ENCODE measurements at regions not wholly inside any gene's neighbourhood (a gene's known extent, or its start where the extent isn't known, plus 50 kb on each side); places are given as distances from the start of the nearest gene placed in this dataset.
"Not testable (repeated sequence)": the region's sequence is repeated elsewhere in the genome, so short reads cannot be mapped to it uniquely, and the experiment has no call there.

DNA sequence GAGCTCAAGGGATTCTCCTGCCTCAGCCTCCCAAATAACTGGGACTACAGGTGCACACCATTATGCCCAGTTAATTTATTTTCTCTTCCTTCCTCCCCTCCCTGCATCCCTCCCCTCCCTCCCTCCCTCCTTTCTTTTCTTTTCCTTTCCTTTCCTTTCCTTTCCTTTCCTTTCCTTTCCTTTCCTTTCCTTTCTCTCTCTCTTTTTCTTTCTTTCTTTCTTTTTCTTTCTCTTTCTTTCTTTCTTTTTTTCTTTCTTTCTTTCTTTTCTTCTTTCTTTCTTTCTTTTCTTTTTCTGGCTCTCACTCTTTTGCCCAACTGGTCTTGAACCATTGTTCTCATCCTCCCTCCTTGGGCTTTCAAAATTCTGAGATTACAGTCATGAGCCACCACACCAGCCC lies 873.0 kb upstream of the KLHL1 start:
- H3K27me3 ChIP-seq (ENCODE audit: control insufficient read depth, insufficient read depth, low read length); H3K9ac ChIP-seq (ENCODE audit: low read length); H3K27ac ChIP-seq (ENCODE audit: low read length); H3K36me3 ChIP-seq (ENCODE audit: control insufficient read depth, low read depth, low read length); H3K4me3 ChIP-seq (ENCODE audit: low read length); H3K4me1 ChIP-seq (ENCODE audit: control insufficient read depth, low read depth, low read length); H3K9me3 ChIP-seq (ENCODE audit: control insufficient read depth, low read depth, low read length): not testable (repeated sequence)

DNA sequence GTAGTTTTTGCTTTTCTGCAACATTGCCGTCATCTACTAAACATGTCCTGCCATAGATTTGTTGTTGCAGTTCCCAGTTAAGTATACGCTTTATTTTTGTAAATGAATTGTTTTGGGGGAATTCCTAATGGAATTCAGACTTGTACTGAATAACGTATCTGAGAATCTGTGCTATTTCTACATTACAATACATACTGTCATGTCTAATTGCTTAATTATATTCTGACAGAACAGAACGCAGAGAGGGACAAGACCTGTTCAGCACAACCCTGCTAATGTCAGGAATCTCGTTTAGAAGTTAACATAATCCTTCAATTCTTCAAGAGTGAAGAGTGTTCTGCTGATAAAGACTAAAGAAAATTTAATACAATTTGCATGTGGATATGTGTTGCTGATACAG lies 861.1 kb upstream of the KLHL1 start:
- Histone ChIP-seq H3K36me3 (ENCODE audit: control insufficient read depth, low read depth, low read length) (no peaks in the 10 kb centered on the region), H3K9me3 (ENCODE audit: control insufficient read depth, low read depth, low read length) (no peaks in the 10 kb centered on the region), H3K9ac (ENCODE audit: low read length) (no peak overlapping the region), H3K27me3 (ENCODE audit: control insufficient read depth, insufficient read depth, low read length) (no peaks in the 10 kb centered on the region), H3K27ac (ENCODE audit: low read length) (no peak overlapping the region), H3K4me3 (ENCODE audit: low read length) (no peak overlapping the region), H3K4me1 (ENCODE audit: control insufficient read depth, low read depth, low read length) (no peaks in the 10 kb centered on the region)

DNA sequence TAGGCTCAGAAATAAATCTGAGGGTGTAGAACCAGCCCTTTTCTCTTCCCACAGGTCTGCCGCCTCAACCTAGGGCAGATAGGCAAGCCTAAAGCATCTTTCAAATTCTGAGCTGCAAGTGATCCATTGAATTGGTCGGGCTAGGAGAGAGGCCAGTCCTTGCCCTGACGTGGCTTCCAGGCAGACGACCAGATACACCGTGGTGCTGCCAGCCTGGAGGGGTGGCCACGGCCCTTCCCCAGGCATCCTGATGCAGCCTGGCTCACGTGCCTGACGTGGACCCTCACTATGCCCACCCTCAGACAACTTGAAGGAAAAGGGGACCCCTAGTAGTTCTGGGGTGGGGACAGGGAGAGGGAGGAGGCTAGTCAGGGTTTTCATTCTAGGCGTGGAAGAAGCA lies 859.3 kb upstream of the KLHL1 start:
- Histone ChIP-seq H3K4me1 (ENCODE audit: control insufficient read depth, low read depth, low read length) (no peaks in the 10 kb centered on the region), H3K27me3 (ENCODE audit: control insufficient read depth, insufficient read depth, low read length) (no peaks in the 10 kb centered on the region), H3K4me3 (ENCODE audit: low read length) (no peak overlapping the region), H3K27ac (ENCODE audit: low read length) (no peak overlapping the region), H3K9me3 (ENCODE audit: control insufficient read depth, low read depth, low read length) (no peaks in the 10 kb centered on the region), H3K9ac (ENCODE audit: low read length) (no peak overlapping the region), H3K36me3 (ENCODE audit: control insufficient read depth, low read depth, low read length) (no peaks in the 10 kb centered on the region)

DNA sequence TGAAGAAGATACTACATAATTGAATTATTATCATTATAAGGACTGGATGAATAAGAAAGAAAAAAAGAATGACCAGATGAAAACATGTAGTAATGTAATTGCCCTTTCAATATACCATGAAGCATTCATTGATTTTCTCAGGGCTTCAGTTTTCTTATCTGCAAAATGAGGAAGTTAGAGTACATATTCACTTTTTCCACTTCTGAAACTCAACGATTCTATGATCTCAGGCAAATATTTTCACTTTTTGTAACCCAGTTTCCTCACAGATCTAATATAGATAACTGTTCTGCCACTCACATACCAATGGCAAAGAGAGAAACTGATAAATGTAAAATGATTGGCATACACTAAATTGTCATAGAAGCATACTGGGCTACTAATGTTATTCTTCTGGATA lies 856.6 kb upstream of the KLHL1 start:
- H3K36me3 ChIP-seq (ENCODE audit: control insufficient read depth, low read depth, low read length), result no peaks in the 10 kb centered on the region
- no peaks in the 10 kb centered on the region for H3K4me1 ChIP-seq (ENCODE audit: control insufficient read depth, low read depth, low read length)
- H3K27me3 ChIP-seq (ENCODE audit: control insufficient read depth, insufficient read depth, low read length), result no peaks in the 10 kb centered on the region
- no peaks in the 10 kb centered on the region for H3K9me3 ChIP-seq (ENCODE audit: control insufficient read depth, low read depth, low read length)
- no peak overlapping the region for H3K9ac ChIP-seq (ENCODE audit: low read length)
- H3K27ac ChIP-seq (ENCODE audit: low read length), result no peak overlapping the region
- H3K4me3 ChIP-seq (ENCODE audit: low read length), result no peak overlapping the region

DNA sequence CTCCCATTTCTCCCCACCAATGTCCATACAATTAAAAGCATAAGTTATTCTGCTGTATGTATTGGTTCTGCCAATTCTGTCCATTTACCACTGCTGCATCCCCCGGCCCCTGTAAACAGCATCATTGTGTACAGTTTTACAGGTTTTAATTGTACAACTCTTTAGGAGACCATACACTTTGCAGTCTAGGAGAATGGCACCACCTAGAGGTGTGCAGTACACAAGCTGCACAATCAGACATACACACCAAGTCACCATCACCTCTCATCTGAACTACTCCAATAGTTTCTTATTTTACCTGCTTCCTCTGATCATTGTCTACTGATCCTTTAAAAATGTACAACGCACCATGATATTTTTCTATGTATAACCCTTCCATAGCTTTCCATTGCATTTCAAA lies 855.9 kb upstream of the KLHL1 start:
- H3K4me1 ChIP-seq (ENCODE audit: control insufficient read depth, low read depth, low read length), result no peaks in the 10 kb centered on the region
- H3K27ac ChIP-seq (ENCODE audit: low read length), result no peak overlapping the region
- H3K27me3 ChIP-seq (ENCODE audit: control insufficient read depth, insufficient read depth, low read length), result no peaks in the 10 kb centered on the region
- no peaks in the 10 kb centered on the region for H3K36me3 ChIP-seq (ENCODE audit: control insufficient read depth, low read depth, low read length)
- no peak overlapping the region for H3K4me3 ChIP-seq (ENCODE audit: low read length)
- no peak overlapping the region for H3K9ac ChIP-seq (ENCODE audit: low read length)
- H3K9me3 ChIP-seq (ENCODE audit: control insufficient read depth, low read depth, low read length), result no peaks in the 10 kb centered on the region

DNA sequence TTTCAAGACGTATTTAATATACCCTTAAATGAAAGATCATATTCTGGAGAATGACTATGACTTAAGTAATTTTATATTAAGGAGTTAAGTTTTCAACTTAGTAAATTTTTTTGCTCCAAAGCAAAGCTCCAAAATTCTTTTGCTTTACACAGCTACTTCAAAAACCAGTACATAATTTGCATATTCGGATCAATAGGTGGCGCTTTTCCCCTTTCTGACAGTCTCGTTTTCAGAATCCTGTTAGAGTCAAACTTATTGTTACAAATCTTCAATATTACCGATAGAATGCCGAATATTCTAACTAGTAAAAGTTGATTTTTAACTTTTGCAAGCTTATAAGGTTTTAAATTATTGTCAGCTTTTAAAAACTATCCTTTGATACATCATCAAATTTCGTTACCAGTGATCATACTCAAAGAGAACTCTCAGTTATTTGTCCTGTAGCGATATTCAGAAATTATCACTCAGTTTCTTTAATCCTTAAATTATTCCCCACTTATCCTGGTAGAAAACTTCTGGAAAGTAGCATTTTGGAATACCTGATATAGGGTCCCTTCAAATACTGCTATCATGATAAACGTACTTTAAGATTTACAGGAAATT lies 852.7 kb upstream of the KLHL1 start:
- H3K27ac ChIP-seq (ENCODE audit: low read length), result no peak overlapping the region
- no peak overlapping the region for H3K4me3 ChIP-seq (ENCODE audit: low read length)

DNA sequence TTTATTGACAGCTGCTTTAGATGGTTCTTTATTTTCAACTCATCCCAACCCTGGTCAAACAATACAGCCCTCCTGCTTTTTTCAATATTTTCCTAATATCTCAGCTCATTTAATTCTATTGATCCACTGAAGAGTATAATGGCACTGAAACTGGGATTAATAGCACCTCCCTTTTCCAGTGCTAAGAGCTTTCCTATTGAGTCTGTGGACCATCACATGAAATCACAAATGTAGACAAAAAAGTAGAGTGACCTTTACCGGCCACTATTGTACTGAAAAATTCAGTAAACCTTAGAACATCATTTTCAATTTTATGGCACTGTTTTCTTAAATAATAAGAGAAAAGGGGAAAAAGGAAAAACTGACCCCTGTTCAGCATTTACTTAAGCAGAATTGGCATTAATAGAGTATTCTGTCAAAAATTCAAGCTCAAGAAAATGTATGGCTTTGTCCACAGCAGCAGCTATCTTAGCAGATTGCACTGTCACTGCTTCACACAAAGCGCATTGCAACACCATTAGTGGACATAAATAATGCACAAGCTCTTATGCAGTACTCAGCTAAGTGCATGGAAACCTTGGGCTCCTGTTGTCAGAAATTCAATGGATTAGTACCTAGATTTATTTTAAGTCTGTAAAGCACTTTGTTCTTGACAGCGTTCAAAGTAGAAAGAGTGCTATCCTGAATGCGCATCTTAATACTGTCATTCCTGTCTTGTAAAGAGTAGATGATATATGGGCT lies 851.0 kb upstream of the KLHL1 start:
- Histone ChIP-seq H3K4me1 (ENCODE audit: control insufficient read depth, low read depth, low read length) (no peaks in the 10 kb centered on the region), H3K36me3 (ENCODE audit: control insufficient read depth, low read depth, low read length) (no peaks in the 10 kb centered on the region), H3K27ac (ENCODE audit: low read length) (no peak overlapping the region), H3K4me3 (ENCODE audit: low read length) (no peak overlapping the region), H3K27me3 (ENCODE audit: control insufficient read depth, insufficient read depth, low read length) (no peaks in the 10 kb centered on the region), H3K9me3 (ENCODE audit: control insufficient read depth, low read depth, low read length) (no peaks in the 10 kb centered on the region), H3K9ac (ENCODE audit: low read length) (no peak overlapping the region)

More for the DNA sequence above, 852.7 kb upstream of the KLHL1 start:
- Histone ChIP-seq H3K9ac (ENCODE audit: low read length) (no peak overlapping the region), H3K9me3 (ENCODE audit: control insufficient read depth, low read depth, low read length) (no peaks in the 10 kb centered on the region), H3K36me3 (ENCODE audit: control insufficient read depth, low read depth, low read length) (no peaks in the 10 kb centered on the region), H3K4me1 (ENCODE audit: control insufficient read depth, low read depth, low read length) (no peaks in the 10 kb centered on the region), H3K27me3 (ENCODE audit: control insufficient read depth, insufficient read depth, low read length) (no peaks in the 10 kb centered on the region)

DNA sequence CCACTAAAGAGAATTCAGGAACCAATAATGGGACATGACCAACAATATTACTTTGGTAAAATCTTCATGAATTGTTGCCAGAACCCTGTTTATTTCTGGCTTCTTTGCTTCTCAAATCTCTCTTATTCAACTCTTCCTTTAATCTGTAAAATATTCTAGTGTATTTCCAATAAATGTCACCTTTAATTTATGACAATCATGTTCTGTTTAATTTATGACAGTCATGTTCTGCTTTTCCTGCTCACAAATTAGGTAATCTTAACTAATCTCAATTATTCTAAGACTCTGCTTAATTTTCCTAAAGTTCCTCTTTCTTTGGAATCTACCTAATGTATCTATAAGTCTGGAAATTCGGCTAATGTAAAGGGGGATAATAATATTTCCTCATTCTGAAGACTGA lies 847.6 kb upstream of the KLHL1 start:
- no peak overlapping the region for H3K4me3 ChIP-seq (ENCODE audit: low read length)
- H3K27me3 ChIP-seq (ENCODE audit: control insufficient read depth, insufficient read depth, low read length), result no peaks in the 10 kb centered on the region
- no peaks in the 10 kb centered on the region for H3K9me3 ChIP-seq (ENCODE audit: control insufficient read depth, low read depth, low read length)
- no peaks in the 10 kb centered on the region for H3K4me1 ChIP-seq (ENCODE audit: control insufficient read depth, low read depth, low read length)
- H3K36me3 ChIP-seq (ENCODE audit: control insufficient read depth, low read depth, low read length), result no peaks in the 10 kb centered on the region
- no peak overlapping the region for H3K27ac ChIP-seq (ENCODE audit: low read length)
- H3K9ac ChIP-seq (ENCODE audit: low read length), result no peak overlapping the region

DNA sequence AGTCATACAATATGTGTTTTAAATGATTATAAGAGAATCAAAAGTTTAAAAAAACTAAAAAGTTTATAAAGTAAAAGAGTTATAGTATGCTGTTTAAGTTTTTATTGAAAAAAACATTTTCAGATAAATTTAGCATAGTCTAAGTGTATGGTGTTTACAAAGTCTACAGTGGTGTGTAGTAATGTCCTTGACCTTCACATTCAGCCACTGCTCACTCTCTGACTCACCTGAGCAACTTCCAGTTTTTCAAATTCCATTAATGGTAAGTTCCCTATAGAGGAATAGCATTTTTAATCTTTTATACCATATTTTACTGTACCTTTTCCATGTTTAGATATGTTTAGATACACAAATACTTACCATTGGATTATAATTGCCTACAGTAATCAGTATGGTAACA lies 842.4 kb upstream of the KLHL1 start:
- Histone ChIP-seq H3K9me3 (ENCODE audit: control insufficient read depth, low read depth, low read length) (no peaks in the 10 kb centered on the region), H3K27ac (ENCODE audit: low read length) (no peak overlapping the region), H3K36me3 (ENCODE audit: control insufficient read depth, low read depth, low read length) (no peaks in the 10 kb centered on the region), H3K4me1 (ENCODE audit: control insufficient read depth, low read depth, low read length) (no peaks in the 10 kb centered on the region), H3K4me3 (ENCODE audit: low read length) (no peak overlapping the region), H3K27me3 (ENCODE audit: control insufficient read depth, insufficient read depth, low read length) (no peaks in the 10 kb centered on the region), H3K9ac (ENCODE audit: low read length) (no peak overlapping the region)

DNA sequence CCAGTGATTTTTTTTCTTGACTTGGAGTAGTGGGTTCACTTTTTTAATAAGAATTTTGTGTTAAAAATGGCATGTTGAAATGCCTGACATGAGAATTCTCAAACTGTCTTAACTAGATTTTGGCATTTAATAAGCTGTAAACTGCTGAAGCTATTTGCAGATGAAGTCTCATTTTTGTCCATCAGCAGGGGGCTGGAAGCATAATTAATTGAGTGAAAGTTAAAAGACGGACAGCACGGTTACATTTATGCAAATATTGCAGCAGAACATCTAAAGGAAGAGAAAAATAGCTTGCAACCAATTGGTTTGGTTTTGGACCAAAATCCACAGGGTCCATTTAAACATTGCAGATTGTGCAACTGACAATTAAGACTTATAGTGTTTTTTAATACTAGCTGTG lies 837.3 kb upstream of the KLHL1 start:
- Histone ChIP-seq H3K4me1 (ENCODE audit: control insufficient read depth, low read depth, low read length) (no peaks in the 10 kb centered on the region), H3K9ac (ENCODE audit: low read length) (no peak overlapping the region), H3K36me3 (ENCODE audit: control insufficient read depth, low read depth, low read length) (no peaks in the 10 kb centered on the region), H3K27ac (ENCODE audit: low read length) (no peak overlapping the region), H3K9me3 (ENCODE audit: control insufficient read depth, low read depth, low read length) (no peaks in the 10 kb centered on the region), H3K4me3 (ENCODE audit: low read length) (no peak overlapping the region), H3K27me3 (ENCODE audit: control insufficient read depth, insufficient read depth, low read length) (no peaks in the 10 kb centered on the region)

DNA sequence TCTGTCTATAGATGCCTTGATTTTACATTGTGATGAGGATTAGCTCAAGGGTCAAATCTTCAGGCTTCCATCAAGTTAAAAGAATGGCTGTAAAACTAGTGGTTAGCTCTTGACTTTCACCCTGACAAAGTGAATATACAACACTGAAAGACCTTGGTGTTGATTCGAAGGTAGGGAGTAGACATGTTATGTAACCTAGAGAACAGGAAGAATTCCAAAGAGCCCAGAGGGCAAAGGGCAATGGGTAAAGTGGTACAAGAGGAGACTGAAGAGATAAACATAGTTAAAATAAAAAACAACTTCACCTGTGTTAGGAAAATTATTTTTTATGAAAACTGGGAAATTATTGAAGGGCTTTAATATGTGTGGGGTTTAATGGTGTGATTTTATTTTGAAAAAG lies 833.2 kb upstream of the KLHL1 start:
- Histone ChIP-seq H3K4me3 (ENCODE audit: low read length) (no peak overlapping the region), H3K36me3 (ENCODE audit: control insufficient read depth, low read depth, low read length) (no peaks in the 10 kb centered on the region), H3K9me3 (ENCODE audit: control insufficient read depth, low read depth, low read length) (no peaks in the 10 kb centered on the region), H3K27ac (ENCODE audit: low read length) (no peak overlapping the region), H3K4me1 (ENCODE audit: control insufficient read depth, low read depth, low read length) (no peaks in the 10 kb centered on the region), H3K9ac (ENCODE audit: low read length) (no peak overlapping the region), H3K27me3 (ENCODE audit: control insufficient read depth, insufficient read depth, low read length) (no peaks in the 10 kb centered on the region)

DNA sequence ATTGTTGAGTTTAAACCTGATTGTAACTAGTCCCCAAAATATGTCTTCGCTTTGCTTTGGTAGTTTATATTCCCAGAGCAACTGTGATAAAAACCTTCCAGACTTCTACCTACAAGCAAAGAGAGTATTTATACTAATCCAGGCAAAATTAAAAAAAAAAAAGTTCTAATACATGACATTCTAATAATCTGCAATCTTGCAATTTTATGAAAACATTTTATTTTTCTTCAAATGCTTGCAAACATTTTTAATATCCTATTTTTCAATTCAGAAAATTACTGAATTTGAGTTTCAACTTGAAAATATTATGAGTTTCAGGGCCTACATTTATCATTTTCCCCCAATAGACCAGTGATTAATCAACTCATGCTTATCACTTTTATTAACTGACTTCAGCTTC lies 830.2 kb upstream of the KLHL1 start:
- no peaks in the 10 kb centered on the region for H3K4me1 ChIP-seq (ENCODE audit: control insufficient read depth, low read depth, low read length)
- no peaks in the 10 kb centered on the region for H3K9me3 ChIP-seq (ENCODE audit: control insufficient read depth, low read depth, low read length)
- no peak overlapping the region for H3K9ac ChIP-seq (ENCODE audit: low read length)
- H3K4me3 ChIP-seq (ENCODE audit: low read length), result no peak overlapping the region
- no peaks in the 10 kb centered on the region for H3K27me3 ChIP-seq (ENCODE audit: control insufficient read depth, insufficient read depth, low read length)
- no peaks in the 10 kb centered on the region for H3K36me3 ChIP-seq (ENCODE audit: control insufficient read depth, low read depth, low read length)
- H3K27ac ChIP-seq (ENCODE audit: low read length), result no peak overlapping the region

All from iPS-18a (cell line).